ENCODE measurements at regions not wholly inside any gene's neighbourhood (a gene's known extent, or its start where the extent isn't known, plus 50 kb on each side); places are given as distances from the start of the nearest gene placed in this dataset.

GRCh38 chr10:131422731-131423130, 111.2 kb upstream of the TCERG1L start:
- Histone ChIP-seq H3K9me3 (no peaks in the 10 kb centered on the region), H3K4me1 (no peaks in the 10 kb centered on the region), H3K27ac (no peak overlapping the region), H3K27me3 (ENCODE audit: insufficient read depth in 3 of 3, low read length in 2 of 3) (no peaks in the 10 kb centered on the region), H3K36me3 (ENCODE audit: insufficient read depth in 1 of 2, low read depth in 1 of 2) (no peaks in the 10 kb centered on the region), H3K4me3 (no peak overlapping the region)
- DNase-seq (no peak), ATAC-seq (no peak)
- WGBS, 3 donors, result 92 to 94% (median 93%) methylated on average over 10 of the region's 10 CpGs
- no peak for TF ChIP-seq CTCF (IDR thresholded peaks at IDR 0.05)
- intact Hi-C loops (cut with DNase I), result no loop called here

- intact Hi-C loops (cut with DNase I), result no loop called here
- 28 to 53% (median 31%) methylated on average over 6 of the region's 6 CpGs for WGBS, 3 donors
- no peak overlapping the region for H3K27ac ChIP-seq
- ATAC-seq, result no peak
- no peaks in the 10 kb centered on the region for H3K36me3 ChIP-seq (ENCODE audit: insufficient read depth in 1 of 2, low read depth in 1 of 2)
- TF ChIP-seq CTCF (IDR thresholded peaks at IDR 0.05), result no peak
- no peaks in the 10 kb centered on the region for H3K9me3 ChIP-seq
- DNase-seq, result no peak
- H3K27me3 ChIP-seq (ENCODE audit: insufficient read depth in 3 of 3, low read length in 2 of 3), result peaks cover 0 to under 1% (median 0%) of the 10 kb centered on the region in 3 donors
- H3K4me1 ChIP-seq, result no peaks in the 10 kb centered on the region
- H3K4me3 ChIP-seq, result no peak overlapping the region
These were observed 112.5 kb upstream of the TCERG1L start for GRCh38 chr10:131424053-131424452.

GRCh38 chr10:131424836-131425491, 113.4 kb upstream of the TCERG1L start:
- DNase-seq (no peak), ATAC-seq (no peak)
- WGBS, 3 donors, result 75 to 81% (median 80%) methylated on average over 12 of the region's 12 CpGs
- Histone ChIP-seq H3K4me1 (no peaks in the 10 kb centered on the region), H3K27me3 (ENCODE audit: insufficient read depth in 3 of 3, low read length in 2 of 3) (peaks cover 0 to 9% (median 1%) of the 10 kb centered on the region in 3 donors), H3K4me3 (no peak overlapping the region), H3K27ac (no peak overlapping the region), H3K9me3 (no peaks in the 10 kb centered on the region), H3K36me3 (ENCODE audit: insufficient read depth in 1 of 2, low read depth in 1 of 2) (no peaks in the 10 kb centered on the region)
- no peak for TF ChIP-seq CTCF (IDR thresholded peaks at IDR 0.05)
- intact Hi-C loops (cut with DNase I), result no loop called here

- WGBS, 3 donors, result 60 to 65% (median 64%) methylated on average over 11 of the region's 11 CpGs
- H3K27ac ChIP-seq, result no peak overlapping the region
- intact Hi-C loops (cut with DNase I), result no loop called here
- TF ChIP-seq CTCF (IDR thresholded peaks at IDR 0.05), result no peak
- H3K9me3 ChIP-seq, result no peaks in the 10 kb centered on the region
- H3K4me3 ChIP-seq, result no peak overlapping the region
- ATAC-seq, result no peak
- H3K27me3 ChIP-seq (ENCODE audit: insufficient read depth in 3 of 3, low read length in 2 of 3), result peaks cover 0 to 19% (median 8%) of the 10 kb centered on the region in 3 donors
- DNase-seq, result no peak
- no peaks in the 10 kb centered on the region for H3K36me3 ChIP-seq (ENCODE audit: insufficient read depth in 1 of 2, low read depth in 1 of 2)
- no peaks in the 10 kb centered on the region for H3K4me1 ChIP-seq
These were observed 114.4 kb upstream of the TCERG1L start for GRCh38 chr10:131425752-131426533.
